Left ventricle myocardium inferior (tissue), 1 donor: ENCODE measurements at regions not wholly inside any gene's neighbourhood (a gene's known extent, or its start where the extent isn't known, plus 50 kb on each side); places are given as distances from the start of the nearest gene placed in this dataset.

Source experiments
- DNase-seq: peaks from one replicate; pipeline ENCODE4 v3.0.0-alpha.2; 2020
- H3K27ac ChIP-seq: fragments of 200-600 bp; replicated peaks from 2 replicates; pipeline ENCODE4 v1.8.0; 2021
- H3K27me3 ChIP-seq: fragments of 200-600 bp; 2 replicates; pipeline ENCODE4 v1.8.0; 2021; ENCODE audit warnings: low read depth
- H3K36me3 ChIP-seq: fragments of 200-600 bp; 2 replicates; pipeline ENCODE4 v1.8.0; 2021
- H3K4me1 ChIP-seq: fragments of 200-600 bp; 2 replicates; pipeline ENCODE4 v1.8.0; 2021
- H3K4me3 ChIP-seq: fragments of 200-600 bp; 2 replicates; pipeline ENCODE4 v1.8.0; 2021; ENCODE audit warnings: mild to moderate bottlenecking, moderate library complexity
- H3K9me3 ChIP-seq: fragments of 200-600 bp; replicated peaks from 2 replicates; pipeline ENCODE4 v1.8.0; 2021
- intact Hi-C: fragments of 100-400 bp; cut with micrococcal nuclease; formaldehyde crosslinking; loops from one replicate; pipeline ENCODE4 v1.11.0; 2022
- TF ChIP-seq, protein P1 (sequence below): fragments of 200-600 bp; IDR thresholded peaks from 2 replicates; pipeline ENCODE4 v1.8.0; 2021; ENCODE audit warnings: antibody characterized with exemption, mild to moderate bottlenecking, borderline replicate concordance
- donor health status: DM: no; HTN: yes; CAD: no; lungs with severe emphysema.

DNA sequence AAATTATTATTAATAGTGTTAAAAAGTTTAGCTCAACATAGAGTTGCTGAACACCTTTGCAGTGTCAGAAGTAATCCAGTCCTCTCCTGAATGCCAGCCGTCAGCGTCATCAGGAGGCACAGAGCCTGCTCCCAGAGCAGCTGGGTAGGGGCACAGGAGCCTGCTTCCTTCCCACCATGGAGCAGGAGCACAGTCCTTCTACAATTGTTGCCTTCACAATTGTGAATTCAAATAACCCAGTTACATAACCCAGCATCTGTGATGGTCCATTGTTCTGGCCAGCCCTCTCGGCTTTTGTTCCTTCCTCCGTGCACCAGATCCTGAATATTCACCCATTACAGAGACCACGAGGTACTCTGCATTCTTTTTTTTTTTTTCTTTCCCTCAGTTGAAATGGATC lies 393.9 kb upstream of the MAF start:
- Histone ChIP-seq H3K27ac (no peak overlapping the region), H3K4me3 (no peak overlapping the region), H3K36me3 (no peaks in the 10 kb centered on the region), H3K27me3 (no peaks in the 10 kb centered on the region), H3K4me1 (no peaks in the 10 kb centered on the region), H3K9me3 (no peaks in the 10 kb centered on the region)
- TF ChIP-seq, protein P1, sequence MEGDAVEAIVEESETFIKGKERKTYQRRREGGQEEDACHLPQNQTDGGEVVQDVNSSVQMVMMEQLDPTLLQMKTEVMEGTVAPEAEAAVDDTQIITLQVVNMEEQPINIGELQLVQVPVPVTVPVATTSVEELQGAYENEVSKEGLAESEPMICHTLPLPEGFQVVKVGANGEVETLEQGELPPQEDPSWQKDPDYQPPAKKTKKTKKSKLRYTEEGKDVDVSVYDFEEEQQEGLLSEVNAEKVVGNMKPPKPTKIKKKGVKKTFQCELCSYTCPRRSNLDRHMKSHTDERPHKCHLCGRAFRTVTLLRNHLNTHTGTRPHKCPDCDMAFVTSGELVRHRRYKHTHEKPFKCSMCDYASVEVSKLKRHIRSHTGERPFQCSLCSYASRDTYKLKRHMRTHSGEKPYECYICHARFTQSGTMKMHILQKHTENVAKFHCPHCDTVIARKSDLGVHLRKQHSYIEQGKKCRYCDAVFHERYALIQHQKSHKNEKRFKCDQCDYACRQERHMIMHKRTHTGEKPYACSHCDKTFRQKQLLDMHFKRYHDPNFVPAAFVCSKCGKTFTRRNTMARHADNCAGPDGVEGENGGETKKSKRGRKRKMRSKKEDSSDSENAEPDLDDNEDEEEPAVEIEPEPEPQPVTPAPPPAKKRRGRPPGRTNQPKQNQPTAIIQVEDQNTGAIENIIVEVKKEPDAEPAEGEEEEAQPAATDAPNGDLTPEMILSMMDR, result no peak
- intact Hi-C loops, result no loop called here
- no peak for DNase-seq

DNA sequence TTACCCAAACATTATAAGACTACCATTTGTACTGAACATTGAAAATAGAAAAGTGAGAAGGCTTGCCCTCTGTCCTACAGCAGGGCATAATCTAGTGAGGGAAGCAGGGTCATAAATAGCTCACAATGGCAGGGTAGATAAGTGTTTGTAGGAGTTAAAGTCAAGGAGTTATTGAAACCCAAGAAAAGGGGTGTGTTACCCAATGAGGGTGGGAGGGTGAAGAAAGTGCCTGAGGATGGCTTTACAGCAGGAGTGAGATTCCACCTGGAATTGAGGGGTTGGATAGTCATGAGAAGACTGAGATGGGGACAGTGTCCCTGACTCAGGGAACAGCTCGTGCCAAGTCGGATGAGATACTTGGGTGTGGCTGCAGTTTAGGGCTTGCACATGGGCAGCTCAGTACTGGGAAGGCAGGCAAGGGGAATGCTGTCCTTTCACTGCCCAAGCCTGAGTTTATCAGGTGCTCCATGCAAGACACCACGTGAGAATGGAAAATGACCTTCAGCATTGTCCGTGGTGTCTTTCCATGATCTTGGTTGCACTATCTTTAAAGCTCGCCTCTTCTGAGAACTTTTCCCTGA lies 393.2 kb upstream of the MAF start:
- H3K4me1 ChIP-seq, result no peaks in the 10 kb centered on the region
- no peaks in the 10 kb centered on the region for H3K36me3 ChIP-seq

DNA sequence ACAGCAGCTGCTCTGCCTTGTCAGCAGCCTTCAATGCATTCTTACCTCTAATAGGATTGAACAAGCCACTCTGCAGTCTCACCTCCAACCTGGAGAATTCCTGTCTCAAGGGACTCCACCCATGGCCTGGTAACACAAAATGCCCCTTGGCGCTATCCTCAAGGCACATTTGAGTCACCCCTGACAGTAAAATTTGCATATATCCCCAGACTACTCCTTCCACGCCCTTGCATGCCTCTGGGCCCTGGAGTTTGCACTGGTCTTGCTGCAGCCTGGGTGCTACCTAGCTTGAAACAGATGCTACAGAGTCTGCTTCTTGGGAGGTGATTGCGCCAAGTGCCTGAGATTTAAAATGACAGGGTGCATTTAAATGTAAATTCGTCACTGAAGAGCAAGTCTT lies 391.4 kb upstream of the MAF start:
- TF ChIP-seq, protein P1, result no peak
- H3K4me1 ChIP-seq, result no peaks in the 10 kb centered on the region
- H3K36me3 ChIP-seq, result no peaks in the 10 kb centered on the region
- no peak overlapping the region for H3K27ac ChIP-seq
- intact Hi-C loops, result no loop called here
- no peak overlapping the region for H3K4me3 ChIP-seq
- no peaks in the 10 kb centered on the region for H3K27me3 ChIP-seq
- H3K9me3 ChIP-seq, result no peaks in the 10 kb centered on the region
- no peak for DNase-seq

More for the DNA sequence above, 393.2 kb upstream of the MAF start:
- Histone ChIP-seq H3K9me3 (no peaks in the 10 kb centered on the region), H3K27me3 (no peaks in the 10 kb centered on the region), H3K4me3 (no peak overlapping the region), H3K27ac (no peak overlapping the region)
- intact Hi-C loops, result no loop called here
- TF ChIP-seq, protein P1, result no peak
- DNase-seq, result no peak

DNA sequence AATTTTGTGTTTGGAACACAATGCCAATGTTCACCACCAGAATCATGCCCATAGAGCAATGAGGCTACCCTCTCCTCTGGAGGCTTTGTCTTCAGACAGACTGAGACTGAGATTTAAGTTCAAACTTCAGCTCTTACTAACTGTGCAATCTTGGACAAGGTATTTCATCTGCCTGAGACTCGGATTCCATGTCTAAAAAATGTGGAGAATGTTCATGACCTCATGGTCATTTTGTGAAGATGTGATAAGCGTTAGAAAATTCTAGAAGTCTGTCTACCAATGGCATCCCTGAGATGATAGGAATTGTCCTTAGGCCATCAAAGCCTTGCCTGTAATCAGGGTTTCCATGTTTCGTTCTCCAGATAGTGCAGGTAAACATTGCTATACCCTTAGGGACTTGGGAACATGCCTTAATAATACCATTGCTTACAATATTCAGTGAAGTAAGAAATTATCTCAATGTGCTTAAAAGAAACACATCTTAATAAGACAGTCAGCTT lies 388.2 kb upstream of the MAF start:
- DNase-seq, result no peak
- TF ChIP-seq, protein P1, result no peak
- H3K27me3 ChIP-seq, result no peaks in the 10 kb centered on the region
- H3K9me3 ChIP-seq, result no peaks in the 10 kb centered on the region
- H3K4me3 ChIP-seq, result no peak overlapping the region
- H3K36me3 ChIP-seq, result no peaks in the 10 kb centered on the region
- no peak overlapping the region for H3K27ac ChIP-seq
- no peaks in the 10 kb centered on the region for H3K4me1 ChIP-seq
- intact Hi-C loops, result no loop called here

DNA sequence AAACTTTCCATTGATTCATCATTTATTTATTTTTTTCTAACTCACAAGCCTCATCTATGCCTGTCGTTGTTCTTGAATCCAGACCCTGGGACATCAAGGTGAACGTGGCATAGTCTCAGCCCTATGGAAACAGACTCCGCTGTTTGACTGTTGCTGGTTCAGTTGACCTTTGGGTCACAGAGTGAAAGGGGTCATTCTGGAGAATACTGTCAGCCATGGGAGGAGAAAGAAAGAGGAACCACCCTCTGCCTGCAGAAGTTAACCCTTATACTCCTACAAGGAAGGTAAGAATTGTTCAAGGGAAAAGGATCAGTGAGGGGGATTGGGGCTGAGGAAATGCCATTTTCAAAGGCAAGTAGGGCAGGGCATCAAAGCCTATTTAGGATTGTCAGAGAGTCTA lies 387.6 kb upstream of the MAF start:
- Histone ChIP-seq H3K36me3 (no peaks in the 10 kb centered on the region), H3K4me1 (no peaks in the 10 kb centered on the region), H3K9me3 (no peaks in the 10 kb centered on the region), H3K4me3 (no peak overlapping the region), H3K27me3 (no peaks in the 10 kb centered on the region), H3K27ac (no peak overlapping the region)
- intact Hi-C loops, result no loop called here
- DNase-seq, result no peak
- TF ChIP-seq, protein P1, result no peak

DNA sequence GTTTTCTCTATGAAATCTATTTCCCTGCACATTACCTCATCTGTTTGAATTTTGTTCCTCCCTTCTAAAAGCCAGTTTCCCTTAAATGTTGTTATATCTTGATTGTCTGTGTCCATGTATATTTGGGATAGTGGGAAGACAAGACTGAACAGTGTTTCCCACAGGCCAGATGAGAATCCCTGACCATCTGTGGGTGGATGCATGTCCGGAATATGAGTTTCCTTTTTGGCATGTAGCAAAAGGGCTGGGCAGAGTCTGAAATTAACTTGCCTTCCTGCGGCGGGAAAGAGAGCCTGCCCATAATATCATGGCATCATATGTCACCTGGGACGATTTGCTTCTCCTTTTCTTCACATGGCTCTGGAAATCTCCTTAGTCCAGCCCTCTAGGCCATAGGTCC lies 385.8 kb upstream of the MAF start:
- no peaks in the 10 kb centered on the region for H3K9me3 ChIP-seq
- H3K4me3 ChIP-seq, result no peak overlapping the region
- no peaks in the 10 kb centered on the region for H3K36me3 ChIP-seq
- H3K4me1 ChIP-seq, result no peaks in the 10 kb centered on the region
- H3K27me3 ChIP-seq, result no peaks in the 10 kb centered on the region
- intact Hi-C loops, result no loop called here
- no peak overlapping the region for H3K27ac ChIP-seq
- TF ChIP-seq, protein P1, result no peak
- no peak for DNase-seq
